Fibroblast of villous mesenchyme (primary cell): ENCODE measurements at regions not wholly inside any gene's neighbourhood (a gene's known extent, or its start where the extent isn't known, plus 50 kb on each side); places are given as distances from the start of the nearest gene placed in this dataset.

ENCODE experiments used
- DNase-seq: peaks from one replicate; pipeline ENCODE4 v3.0.0-alpha.2; 2010; ENCODE audit warnings: low read depth
- H3K4me3 ChIP-seq: 2 replicates; pipeline ENCODE4 v1.5.1; 2011; ENCODE audit warnings: low read depth, mild to moderate bottlenecking, low read length
- TF ChIP-seq, protein P1 (sequence below): IDR thresholded peaks from 2 replicates; pipeline ENCODE4 v1.5.1; 2012; ENCODE audit warnings: low read depth, mild to moderate bottlenecking, low read length; ENCODE audit not compliant: insufficient read depth

DNA sequence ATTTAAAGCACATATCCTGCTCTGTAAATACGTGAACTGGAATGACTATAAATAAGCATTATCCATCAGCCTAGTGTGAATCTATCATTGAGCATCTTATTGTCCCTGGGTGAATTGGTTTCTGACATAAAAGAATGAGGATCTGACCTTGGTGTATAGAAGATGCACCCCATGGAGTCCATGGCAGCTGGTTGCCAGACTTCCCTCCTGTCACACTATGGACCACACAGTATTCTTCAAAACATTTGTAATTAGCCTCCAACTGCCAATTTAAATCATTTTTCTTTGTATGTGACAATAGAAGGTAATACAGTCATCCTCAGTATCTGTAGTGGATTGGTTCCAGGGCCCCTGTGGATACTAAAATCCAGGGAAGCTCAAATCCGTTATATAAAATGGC is 238.1 kb upstream of the ZWINT start:
- H3K4me3 ChIP-seq = no peak overlapping the region
- no peak for DNase-seq
- TF ChIP-seq, protein P1, sequence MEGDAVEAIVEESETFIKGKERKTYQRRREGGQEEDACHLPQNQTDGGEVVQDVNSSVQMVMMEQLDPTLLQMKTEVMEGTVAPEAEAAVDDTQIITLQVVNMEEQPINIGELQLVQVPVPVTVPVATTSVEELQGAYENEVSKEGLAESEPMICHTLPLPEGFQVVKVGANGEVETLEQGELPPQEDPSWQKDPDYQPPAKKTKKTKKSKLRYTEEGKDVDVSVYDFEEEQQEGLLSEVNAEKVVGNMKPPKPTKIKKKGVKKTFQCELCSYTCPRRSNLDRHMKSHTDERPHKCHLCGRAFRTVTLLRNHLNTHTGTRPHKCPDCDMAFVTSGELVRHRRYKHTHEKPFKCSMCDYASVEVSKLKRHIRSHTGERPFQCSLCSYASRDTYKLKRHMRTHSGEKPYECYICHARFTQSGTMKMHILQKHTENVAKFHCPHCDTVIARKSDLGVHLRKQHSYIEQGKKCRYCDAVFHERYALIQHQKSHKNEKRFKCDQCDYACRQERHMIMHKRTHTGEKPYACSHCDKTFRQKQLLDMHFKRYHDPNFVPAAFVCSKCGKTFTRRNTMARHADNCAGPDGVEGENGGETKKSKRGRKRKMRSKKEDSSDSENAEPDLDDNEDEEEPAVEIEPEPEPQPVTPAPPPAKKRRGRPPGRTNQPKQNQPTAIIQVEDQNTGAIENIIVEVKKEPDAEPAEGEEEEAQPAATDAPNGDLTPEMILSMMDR = no peak

DNA sequence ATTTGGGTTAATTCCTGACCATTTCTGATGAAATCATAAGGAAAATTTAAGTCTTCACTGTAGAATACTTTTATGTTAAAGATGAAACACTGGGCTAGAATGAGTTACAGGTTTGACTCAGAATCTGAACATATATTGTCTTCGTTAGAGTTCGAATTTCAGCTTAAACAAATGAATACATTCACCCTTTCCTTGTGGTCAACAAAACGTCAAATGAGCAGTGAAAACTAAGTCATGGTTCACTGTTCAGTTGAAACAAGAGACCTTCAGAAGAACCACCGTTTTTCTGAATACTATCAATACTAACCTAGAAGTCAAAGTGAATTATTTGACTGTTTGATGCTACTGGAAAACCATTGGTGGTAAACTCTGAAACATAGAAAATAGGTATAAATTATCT is 235.2 kb upstream of the ZWINT start:
- TF ChIP-seq, protein P1 = no peak

DNA sequence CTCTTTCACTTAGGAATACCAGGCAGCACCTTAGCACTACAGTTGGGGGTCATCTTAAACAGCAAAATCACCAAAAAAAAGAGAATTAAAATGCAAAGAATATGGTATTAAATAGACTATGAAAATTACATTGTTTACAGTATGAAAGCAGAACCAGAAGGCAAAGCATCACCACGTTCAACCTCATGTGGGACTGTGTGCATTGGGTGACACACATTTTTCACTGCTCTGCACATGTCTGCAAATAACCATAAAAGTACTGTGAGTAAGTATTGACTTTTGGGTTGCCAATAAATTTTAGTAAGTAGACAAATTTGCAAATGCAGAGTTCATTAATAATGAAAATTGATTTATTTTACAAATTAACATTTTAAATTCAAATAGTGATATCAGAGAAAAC is 232.1 kb upstream of the ZWINT start:
- H3K4me3 ChIP-seq = no peak overlapping the region
- TF ChIP-seq, protein P1 = no peak
- no peak for DNase-seq

More for the DNA sequence above, 235.2 kb upstream of the ZWINT start:
- no peak for DNase-seq
- no peak overlapping the region for H3K4me3 ChIP-seq

DNA sequence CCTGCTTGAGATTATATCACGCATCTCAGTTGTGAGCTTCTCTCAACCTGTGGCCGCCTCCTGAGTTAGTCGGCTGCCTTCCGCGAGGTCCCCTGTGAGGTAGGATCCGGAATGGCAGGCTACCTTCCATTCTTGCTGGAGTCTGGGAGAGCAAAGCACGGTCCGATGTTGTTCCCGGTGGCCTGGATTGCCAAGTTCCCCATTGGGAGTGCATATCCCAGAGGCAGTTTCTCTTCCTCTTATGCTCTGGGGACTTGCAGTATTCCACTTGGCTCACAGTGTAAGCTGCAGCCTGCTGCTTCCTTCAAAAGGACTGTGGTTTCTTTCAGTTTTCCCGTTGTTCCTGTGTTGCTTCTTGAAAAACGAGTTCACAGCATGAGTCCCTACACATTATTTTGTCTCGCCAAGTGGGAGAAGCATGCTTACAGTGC is 225.4 kb upstream of the ZWINT start:
- DNase-seq = no peak
- TF ChIP-seq, protein P1 = no peak
- no peak overlapping the region for H3K4me3 ChIP-seq

DNA sequence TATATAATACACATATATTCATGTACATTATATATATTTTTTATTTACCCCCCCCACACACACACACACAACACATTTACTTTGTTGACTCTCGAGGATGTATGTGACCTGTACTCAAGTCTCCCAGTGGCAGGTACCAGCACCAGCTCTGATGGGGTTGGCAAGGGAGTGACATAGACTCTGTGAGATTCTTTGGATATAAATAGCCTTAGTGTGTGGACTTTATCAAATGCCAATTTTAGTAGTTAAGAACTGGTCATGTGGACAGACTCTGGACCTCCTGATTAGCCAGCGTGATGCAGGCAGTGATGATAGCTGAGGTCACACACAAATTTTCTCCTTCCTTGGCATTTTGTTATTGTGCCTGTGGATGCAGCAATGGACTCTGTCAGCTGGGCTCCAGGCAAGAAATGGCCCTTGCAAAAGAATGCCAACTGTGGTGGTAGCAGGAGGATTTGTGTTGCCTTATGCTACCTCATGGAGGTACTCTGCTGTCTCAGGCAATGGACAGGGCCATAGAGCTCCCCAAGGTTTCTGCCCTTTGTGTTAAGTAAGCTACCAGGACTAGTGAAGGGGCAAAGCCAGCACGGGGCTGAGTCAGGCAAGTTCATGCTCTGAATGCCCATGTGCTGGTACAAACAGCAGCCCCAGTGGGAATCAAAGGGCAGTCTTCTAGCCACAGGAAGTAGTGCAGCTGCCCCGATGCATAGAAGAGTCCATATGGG is 224.6 kb upstream of the ZWINT start:
- no peak for DNase-seq
- TF ChIP-seq, protein P1 = no peak
- H3K4me3 ChIP-seq = no peak overlapping the region

DNA sequence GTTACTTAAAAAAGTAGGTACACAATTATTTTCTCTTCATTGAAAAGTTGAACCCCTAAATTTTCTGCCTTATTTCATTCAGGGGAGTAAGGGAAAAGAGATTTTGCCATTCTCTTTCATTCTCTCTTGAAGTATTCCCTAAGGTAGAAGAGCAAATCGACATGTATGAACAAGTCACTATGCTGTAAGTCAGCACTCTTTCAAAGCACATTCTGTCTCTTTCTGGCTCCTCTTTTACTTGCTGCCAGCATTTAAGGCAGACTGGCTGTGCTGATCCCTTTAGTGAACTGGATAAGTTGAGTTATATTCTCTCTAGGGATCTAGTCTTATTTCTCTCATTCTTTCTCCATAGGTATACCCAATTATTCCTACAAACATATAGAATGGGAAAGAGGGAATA is 222.3 kb upstream of the ZWINT start:
- TF ChIP-seq, protein P1 = no peak
- no peak for DNase-seq
- no peak overlapping the region for H3K4me3 ChIP-seq

DNA sequence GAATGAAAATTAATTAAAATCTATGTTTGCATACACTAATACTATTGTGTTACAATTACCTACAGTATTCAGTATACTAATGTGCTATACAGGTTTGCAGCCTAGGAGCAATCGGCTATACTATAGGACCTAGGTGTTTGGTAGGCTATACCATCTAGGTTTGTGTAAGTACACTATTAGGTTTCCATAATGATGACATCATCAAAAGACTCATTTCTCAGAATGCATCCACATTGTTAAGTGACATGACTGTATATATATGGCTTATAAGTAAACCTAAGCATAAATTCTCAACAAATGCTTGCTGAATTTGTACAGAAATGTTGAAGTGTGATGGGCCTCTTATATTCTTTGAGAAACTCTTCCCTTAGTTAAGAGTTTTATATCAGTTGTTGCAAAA is 206.5 kb upstream of the ZWINT start:
- H3K4me3 ChIP-seq = no peak overlapping the region
- TF ChIP-seq, protein P1 = no peak
- DNase-seq = no peak
